BE2C (cell line): ENCODE measurements at regions not wholly inside any gene's neighbourhood (a gene's known extent, or its start where the extent isn't known, plus 50 kb on each side); places are given as distances from the start of the nearest gene placed in this dataset.

Source experiments
- DNase-seq: peaks from one replicate; pipeline ENCODE4 v3.0.0-alpha.2; 2020
- H3K27me3 ChIP-seq: fragments of 250-450 bp; sonication (Bioruptor Pico); 2 replicates; pipeline ENCODE4 v1.5.1; 2020; ENCODE audit warnings: mild to moderate bottlenecking
- H3K36me3 ChIP-seq: fragments of 250-450 bp; sonication (Bioruptor Pico); 2 replicates; pipeline ENCODE4 v1.5.1; 2020; ENCODE audit warnings: mild to moderate bottlenecking
- H3K4me1 ChIP-seq: fragments of 250-450 bp; sonication (Bioruptor Pico); 2 replicates; pipeline ENCODE4 v1.5.1; 2020
- H3K4me3 ChIP-seq: 2 replicates; pipeline ENCODE4 v1.5.1; 2011; ENCODE audit warnings: low read depth, low read length
- H3K9me3 ChIP-seq: fragments of 250-450 bp; sonication (Bioruptor Pico); 2 replicates; pipeline ENCODE4 v1.5.1; 2020
- TF ChIP-seq, protein P1 (sequence below): IDR thresholded peaks from 2 replicates; pipeline ENCODE4 v1.5.1; 2012; ENCODE audit warnings: mild to moderate bottlenecking, low read depth, low read length

DNA sequence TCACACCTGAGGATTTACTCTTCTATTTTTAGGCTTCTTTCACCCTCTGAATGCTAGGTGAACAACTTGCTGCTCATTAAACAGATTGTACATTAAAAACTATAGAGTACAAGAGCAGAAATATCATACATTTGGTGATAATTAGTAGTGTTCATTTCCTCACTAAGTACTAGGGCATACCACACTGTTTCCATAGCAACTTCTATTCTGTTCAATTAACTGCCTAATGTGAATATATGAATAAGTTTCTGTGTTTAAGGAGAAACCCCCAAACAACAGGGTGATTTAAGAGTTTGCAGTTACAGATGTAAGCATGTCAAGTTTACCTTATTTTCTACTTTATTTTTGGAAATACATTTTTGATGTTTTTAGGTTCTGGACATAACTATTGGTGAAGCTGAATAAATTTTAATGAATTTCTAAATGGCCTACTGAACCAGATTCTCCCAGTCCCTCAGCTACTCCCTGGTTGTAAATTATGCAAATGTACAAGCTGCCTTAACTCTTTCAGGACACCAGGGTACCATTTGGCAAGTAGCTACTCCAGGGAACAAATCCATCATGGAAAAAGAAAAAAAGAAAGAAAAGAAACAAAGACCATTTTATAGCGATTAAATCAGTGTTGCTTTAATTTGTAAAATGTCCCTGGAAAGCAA is 199.8 kb upstream of the NAV3 start:
- no peaks in the 10 kb centered on the region for H3K27me3 ChIP-seq
- no peaks in the 10 kb centered on the region for H3K9me3 ChIP-seq
- H3K36me3 ChIP-seq, result no peaks in the 10 kb centered on the region
- no peak overlapping the region for H3K4me3 ChIP-seq
- DNase-seq, result no peak
- TF ChIP-seq, protein P1, sequence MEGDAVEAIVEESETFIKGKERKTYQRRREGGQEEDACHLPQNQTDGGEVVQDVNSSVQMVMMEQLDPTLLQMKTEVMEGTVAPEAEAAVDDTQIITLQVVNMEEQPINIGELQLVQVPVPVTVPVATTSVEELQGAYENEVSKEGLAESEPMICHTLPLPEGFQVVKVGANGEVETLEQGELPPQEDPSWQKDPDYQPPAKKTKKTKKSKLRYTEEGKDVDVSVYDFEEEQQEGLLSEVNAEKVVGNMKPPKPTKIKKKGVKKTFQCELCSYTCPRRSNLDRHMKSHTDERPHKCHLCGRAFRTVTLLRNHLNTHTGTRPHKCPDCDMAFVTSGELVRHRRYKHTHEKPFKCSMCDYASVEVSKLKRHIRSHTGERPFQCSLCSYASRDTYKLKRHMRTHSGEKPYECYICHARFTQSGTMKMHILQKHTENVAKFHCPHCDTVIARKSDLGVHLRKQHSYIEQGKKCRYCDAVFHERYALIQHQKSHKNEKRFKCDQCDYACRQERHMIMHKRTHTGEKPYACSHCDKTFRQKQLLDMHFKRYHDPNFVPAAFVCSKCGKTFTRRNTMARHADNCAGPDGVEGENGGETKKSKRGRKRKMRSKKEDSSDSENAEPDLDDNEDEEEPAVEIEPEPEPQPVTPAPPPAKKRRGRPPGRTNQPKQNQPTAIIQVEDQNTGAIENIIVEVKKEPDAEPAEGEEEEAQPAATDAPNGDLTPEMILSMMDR, result no peak
- H3K4me1 ChIP-seq, result no peaks in the 10 kb centered on the region

- TF ChIP-seq, protein P1, result no peak
- no peak overlapping the region for H3K4me3 ChIP-seq
These were observed 200.3 kb upstream of the NAV3 start for GRCh38 chr12:77630344-77630743.

GRCh38 chr12:77629141-77629540 is 201.6 kb upstream of the NAV3 start:
- Histone ChIP-seq H3K27me3 (no peaks in the 10 kb centered on the region), H3K4me1 (no peaks in the 10 kb centered on the region), H3K9me3 (no peaks in the 10 kb centered on the region), H3K4me3 (no peak overlapping the region), H3K36me3 (no peaks in the 10 kb centered on the region)
- no peak for DNase-seq
- TF ChIP-seq, protein P1, result no peak

More at GRCh38 chr12:77630344-77630743, 200.3 kb upstream of the NAV3 start:
- no peak for DNase-seq
- H3K27me3 ChIP-seq, result no peaks in the 10 kb centered on the region
- no peaks in the 10 kb centered on the region for H3K4me1 ChIP-seq
- H3K36me3 ChIP-seq, result no peaks in the 10 kb centered on the region
- no peaks in the 10 kb centered on the region for H3K9me3 ChIP-seq

- no peak overlapping the region for H3K4me3 ChIP-seq
- H3K36me3 ChIP-seq, result no peaks in the 10 kb centered on the region
- DNase-seq, result no peak
- TF ChIP-seq, protein P1, result no peak
- no peaks in the 10 kb centered on the region for H3K4me1 ChIP-seq
- H3K9me3 ChIP-seq, result no peaks in the 10 kb centered on the region
- H3K27me3 ChIP-seq, result no peaks in the 10 kb centered on the region
These were observed 205.3 kb upstream of the NAV3 start for GRCh38 chr12:77625441-77625840.

- H3K4me1 ChIP-seq, result no peaks in the 10 kb centered on the region
- H3K36me3 ChIP-seq, result no peaks in the 10 kb centered on the region
- H3K27me3 ChIP-seq, result no peaks in the 10 kb centered on the region
- no peak overlapping the region for H3K4me3 ChIP-seq
- no peak for DNase-seq
- TF ChIP-seq, protein P1, result no peak
- H3K9me3 ChIP-seq, result no peaks in the 10 kb centered on the region
These were observed 211.3 kb upstream of the NAV3 start for GRCh38 chr12:77619425-77619824.

DNA sequence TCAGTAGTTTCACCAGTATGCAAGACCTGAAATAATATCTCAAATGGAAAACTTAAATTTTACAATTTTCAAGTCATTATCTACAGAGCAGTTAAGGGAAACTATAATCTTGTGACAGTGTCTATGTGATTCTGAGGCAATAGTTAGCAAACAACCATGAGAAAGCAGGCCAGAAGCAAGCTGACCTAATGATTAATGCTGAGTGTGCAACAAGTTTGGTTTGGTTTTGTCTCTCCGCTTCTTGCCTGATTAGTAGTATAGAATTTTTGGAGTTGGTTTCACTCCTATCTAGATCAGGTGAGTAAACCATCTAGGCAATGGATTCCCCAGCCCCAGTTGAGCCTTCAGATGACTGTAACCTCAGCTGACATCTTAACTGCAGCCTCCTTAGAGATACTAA is 212.9 kb upstream of the NAV3 start:
- DNase-seq, result no peak

More for the DNA sequence above, 212.9 kb upstream of the NAV3 start:
- Histone ChIP-seq H3K4me3 (no peak overlapping the region), H3K36me3 (no peaks in the 10 kb centered on the region), H3K27me3 (no peaks in the 10 kb centered on the region), H3K4me1 (no peaks in the 10 kb centered on the region), H3K9me3 (no peaks in the 10 kb centered on the region)
- TF ChIP-seq, protein P1, result no peak
